COLO829 (cell line): ENCODE measurements at regions not wholly inside any gene's neighbourhood (a gene's known extent, or its start where the extent isn't known, plus 50 kb on each side); places are given as distances from the start of the nearest gene placed in this dataset.
"Not testable (repeated sequence)": the region's sequence is repeated elsewhere in the genome, so short reads cannot be mapped to it uniquely, and the experiment has no call there.

Source experiments
- DNase-seq: peaks from one replicate; pipeline ENCODE4 v3.0.0; 2012; ENCODE audit warnings: low spot score

DNA sequence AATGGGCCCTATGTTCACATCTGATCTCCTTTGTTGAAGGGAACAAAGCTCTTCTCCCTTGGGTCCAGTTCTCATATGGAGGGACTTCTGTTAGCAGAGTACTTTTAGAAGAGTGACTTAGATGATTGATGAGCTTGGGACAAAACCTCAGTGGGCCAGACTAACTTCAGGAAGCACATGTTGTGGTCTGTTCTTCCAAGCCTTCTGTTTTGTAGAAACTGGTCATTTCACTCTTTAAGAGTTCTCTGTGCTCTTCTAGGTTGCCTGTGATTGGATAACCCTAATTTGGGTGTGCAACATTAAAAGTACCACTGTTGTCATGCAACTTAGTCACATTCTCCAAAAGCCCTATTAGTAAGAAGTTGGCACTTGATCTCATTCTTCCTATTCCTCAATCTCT, 183.5 kb upstream of the ACO1 start:
- no peak for DNase-seq

DNA sequence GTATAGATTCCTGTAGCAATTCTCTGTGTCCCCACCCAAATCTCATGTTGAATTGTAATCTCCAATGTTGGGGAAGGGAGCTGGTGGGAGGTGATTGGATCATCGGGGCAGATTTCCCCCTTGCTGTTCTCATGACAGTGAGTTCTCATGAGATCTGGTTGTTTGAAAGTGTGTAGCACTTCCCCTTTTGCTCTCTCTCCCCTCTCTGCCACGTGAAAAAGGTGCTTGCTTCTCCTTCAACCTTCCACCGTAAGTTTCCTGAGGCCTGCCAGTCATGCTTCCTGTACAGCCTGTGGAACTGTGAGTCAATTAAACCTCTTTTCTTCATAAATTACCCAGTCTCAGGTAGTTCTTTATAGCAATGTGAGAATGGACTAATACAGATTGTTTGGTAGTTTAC, 175.3 kb upstream of the ACO1 start:
- not testable (repeated sequence) for DNase-seq

DNA sequence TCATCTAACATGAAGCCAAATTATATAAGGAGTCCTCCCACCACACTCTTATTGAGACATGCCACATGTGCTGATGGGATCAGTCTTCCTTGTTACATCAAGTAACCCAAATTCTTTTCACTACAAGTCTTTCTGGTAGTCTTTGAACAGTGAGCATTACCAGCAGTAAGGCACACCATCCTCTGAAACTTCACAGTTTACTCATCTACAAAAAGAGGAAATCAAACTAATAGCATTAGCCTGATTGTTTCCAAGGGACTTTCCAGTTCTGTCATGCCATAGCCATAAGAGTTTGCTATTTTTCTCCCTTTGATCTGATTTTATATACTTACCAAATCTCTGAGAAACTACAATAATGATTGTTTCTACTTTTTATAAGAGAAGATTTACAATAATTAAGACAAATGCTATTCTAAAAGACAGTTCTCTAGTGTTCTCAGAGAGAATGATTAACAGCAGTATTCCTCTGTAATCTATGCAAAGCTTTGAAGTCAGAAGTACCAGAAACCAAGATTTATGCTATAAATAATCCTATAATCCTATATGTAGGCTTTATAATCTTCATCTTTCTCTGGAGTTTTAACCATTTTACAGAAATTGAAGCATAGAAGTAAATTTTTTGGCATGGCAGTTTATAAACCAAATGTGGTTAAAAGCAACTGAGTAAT, 166.2 kb upstream of the ACO1 start:
- DNase-seq, result no peak

DNA sequence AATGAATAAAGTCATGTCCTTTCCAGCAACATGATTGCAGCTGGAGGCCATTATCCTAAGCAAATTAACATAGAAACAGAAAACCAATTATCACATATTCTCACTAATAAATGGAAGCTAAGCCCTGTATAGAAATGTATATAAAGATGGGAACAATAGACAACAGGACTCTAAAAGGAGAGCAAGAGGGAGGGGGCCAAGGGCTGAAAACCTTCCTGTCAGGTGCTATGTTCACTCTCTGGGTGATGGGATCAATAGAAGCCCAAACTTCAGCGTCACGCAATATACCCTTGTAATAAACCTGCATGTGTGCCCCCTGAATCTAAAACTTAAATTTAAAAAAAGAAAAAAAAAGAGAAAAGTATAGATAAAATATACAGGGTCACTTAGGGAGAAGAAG, 163.7 kb upstream of the ACO1 start:
- no peak for DNase-seq

DNA sequence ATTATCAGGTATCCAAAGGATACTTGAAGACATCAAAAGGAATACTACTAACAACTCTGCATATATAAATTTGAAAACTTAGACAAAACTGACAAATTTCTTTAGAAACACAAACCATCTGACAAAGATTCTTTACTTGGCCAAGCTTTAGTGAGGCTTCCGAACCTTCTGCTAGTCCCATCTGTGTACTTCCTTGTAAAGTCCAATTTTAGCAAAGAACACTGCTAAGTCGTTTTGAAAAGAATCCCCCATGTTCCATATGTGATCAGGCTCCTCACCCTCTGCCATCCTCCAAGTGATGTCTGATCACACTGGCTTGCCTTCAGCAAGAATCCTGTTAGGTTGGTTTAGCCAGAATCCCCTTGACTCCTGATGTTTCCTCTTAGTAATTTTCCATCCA, 150.0 kb upstream of the ACO1 start:
- DNase-seq, result no peak

DNA sequence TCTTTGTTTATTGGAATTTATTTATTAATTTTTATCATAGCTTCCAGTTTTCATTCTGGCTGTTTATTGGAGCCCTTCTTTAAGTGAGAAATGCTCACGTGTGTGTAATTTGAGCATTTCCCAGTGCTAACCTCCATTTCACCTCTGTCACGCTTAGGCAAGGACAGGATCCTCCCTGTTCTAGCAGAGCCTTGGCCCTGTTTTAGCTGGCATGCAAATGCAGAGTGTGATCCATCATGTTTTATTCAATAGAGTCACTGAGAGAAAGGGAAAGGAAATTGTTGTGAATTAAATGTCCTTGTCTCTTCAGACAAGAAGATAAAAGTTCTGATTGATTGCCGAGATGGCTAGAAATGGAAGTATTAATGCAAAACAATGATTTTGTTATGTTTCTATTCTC, 137.3 kb upstream of the ACO1 start:
- DNase-seq, result peak; percentile 33

DNA sequence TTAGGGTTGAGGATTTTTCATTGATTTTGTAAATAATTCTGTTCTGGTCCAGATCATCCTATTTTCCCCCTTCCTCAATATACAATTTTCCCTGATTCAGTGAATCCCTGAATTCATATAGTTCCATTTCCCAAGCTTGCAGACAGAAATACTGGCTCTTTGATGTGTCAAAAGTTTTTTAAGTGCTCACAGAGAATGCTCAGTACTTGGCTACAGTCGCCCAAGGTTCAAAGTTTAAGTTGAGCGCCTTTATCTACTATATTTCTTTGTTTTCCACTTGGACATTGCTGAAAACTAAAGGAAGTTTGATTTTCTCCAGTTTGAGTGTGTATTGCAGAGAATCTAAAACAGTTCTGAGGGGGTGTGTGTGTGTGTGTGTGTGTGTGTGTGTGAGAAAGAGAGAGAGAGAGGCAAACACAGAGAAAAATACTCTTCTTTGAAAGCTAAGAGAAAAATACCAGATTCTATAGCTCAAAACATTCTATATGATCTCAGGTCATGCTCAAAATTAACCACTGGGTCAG, 136.2 kb upstream of the ACO1 start:
- DNase-seq, result no peak

DNA sequence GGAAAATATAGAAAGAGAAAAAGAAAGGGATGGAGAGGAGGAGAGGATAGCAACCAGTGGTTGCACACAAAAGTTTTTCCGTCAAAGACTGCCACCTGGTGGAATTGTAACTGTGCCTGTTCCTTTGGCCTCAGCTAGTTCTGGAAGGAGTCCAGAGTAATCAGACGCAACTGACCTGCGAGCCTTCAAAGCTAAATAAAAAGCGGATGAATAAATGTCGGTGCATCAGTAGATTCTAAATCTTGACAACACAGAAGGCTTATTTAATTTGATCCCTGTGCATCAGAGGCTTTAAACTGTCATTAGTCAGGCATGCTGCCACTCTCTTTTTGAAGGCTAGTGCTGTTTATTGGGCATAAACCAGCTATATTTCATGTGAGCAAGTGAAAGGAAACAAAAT, 132.9 kb upstream of the ACO1 start:
- peak; percentile 62 for DNase-seq

DNA sequence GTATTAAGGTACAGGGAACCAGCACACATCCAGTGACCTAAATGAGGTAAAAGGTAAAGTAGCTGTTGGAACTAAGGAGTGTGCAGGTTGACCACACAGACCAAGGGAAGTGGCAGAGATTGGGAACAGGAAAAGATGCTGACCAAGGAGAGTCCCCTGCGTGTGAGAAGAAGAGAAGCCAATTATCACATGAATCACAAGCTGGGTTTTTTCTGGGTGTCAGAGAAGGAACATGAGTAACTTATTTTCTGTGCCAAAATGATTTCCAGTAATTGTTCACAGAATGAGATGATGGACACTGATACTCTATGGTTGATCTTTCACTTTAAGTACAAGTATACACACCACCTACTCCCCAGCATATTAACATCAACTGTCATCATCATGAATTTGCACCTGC, 130.7 kb upstream of the ACO1 start:
- no peak for DNase-seq

DNA sequence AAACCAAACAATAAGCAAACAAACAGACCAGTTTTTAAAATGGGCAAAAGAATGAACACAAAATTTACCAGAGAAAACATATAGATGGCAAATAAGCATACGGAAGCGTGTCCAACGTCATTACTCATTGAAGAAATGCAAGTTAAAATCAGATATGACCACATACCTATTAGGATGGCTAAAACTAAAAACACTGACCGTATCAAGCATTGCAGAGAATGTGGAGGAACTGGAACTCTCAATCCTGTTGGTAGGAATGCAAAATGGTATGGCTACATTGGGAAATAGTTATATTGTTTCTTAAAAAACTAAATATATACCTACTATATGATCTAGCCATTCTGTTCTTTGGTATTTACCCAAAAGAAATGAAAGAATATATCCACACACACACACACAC, 129.4 kb upstream of the ACO1 start:
- DNase-seq, result no peak

DNA sequence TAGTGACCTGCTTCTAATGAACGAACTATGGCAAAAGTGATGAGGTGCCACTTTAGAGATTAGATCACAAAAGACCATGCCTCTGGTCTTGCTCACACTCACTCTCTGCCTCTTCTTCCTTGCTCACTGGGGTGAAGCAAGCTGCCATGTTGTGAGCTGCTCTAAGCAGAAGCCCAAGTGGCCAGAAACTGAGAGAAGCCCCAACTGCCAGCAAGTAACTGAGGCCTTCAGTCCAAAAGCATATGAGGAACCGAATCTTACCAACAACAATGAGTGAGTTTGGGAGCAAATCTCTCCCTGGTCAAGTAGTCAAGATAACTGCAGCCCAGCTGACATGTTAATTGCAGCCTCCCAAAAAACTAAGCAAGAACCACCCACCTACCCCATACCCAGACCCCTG, 126.0 kb upstream of the ACO1 start:
- DNase-seq, result no peak

DNA sequence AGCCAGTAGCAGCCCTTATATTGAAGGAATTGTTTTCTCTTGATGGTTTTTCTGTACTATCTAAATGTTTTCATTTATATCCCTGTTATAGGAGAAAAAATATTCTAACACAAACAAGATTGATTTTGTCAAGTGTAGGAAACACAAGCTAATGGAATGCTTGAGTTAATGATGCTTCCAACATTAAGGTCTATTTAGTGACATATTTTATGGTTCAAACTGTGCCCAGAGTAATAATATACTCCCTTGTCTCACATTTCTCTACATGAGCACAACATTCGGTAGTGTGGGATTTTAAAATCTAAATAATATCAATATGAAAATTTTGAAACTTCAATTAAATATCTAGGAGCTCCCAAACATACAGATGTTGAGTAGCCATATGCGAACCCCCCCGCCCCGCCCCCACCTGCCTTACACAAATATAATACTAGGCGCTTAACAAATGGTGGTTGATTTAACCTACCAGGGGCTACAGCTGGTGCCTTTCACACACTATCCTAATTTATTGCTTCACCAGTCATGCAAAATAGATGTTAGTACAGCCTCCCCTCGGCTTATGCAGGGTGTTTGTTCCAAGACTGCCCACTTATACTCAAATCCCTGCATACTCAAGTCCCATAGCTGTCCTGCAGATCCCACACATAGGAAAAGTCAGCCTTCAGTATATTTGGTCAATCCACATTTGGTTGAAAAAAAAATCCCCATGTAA, 124.1 kb upstream of the ACO1 start:
- no peak for DNase-seq

DNA sequence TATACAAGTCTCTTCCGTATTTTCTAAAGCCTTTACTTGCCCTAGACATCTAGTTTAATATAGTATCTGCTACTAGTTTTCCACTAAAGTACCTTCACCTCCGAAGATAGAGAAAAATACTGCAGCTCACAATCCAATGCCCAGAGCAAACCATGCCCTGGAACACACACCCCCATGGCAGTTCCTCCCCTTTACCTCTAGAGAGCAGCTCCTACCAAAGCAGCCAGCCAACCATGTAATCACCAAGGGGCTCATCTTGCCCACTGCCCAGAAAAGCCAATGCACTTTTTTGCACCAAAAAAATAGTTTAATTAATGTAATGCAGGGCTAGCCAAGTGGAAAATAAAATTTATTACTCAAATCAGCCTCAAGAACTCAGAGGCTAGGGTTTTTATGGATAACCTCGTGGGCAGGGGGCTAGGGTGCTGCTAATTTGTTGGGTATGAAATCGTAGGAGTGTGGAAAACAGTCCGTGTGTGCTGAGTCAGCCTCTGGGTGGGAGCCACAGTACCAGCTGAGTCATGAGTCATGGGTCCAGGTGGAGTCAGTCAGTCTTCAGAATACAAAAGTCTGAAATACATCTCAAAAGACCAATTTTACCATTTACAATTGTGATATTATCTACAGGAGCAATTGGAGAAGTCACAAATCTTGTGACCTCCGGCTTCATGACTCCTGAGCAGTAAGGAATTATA, 120.1 kb upstream of the ACO1 start:
- DNase-seq, result peak; percentile 33

DNA sequence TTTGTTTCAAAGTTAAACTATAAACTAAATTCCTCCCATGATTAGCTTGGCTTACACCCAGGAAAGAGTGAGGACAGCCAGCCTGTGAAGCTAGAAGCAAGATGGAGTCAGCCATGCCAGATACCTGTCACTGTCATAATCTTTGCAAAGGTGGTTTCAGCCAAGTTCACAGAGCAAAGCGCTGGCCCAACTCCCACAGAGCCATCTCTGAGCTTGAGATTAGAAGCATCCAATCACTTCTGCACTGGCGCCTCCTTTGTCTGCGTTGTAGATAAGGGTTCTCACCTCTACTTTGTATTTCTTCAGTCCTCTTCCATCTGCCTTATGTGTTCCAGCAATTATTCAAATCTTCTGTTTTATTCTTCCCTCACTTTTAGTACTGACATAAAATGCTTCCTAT, 119.4 kb upstream of the ACO1 start:
- DNase-seq, result no peak

DNA sequence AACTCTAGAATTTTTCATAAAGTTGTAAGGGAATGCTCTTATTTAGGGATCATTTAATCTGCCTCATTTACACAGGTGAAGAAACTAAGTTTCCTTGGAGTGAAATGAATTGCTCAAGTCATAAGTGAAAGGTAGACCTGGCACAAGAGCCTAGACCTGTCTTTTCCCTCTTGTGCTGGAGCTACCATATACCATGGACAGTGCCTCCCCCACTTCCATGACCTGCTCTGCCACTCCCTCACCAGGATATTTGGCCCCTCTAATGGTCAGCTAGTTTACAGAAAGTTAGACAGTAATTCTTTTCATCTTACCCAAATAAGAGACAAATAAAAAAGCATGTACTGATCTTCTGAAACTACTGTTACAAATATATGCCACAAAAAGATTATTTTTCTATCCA, 105.5 kb upstream of the ACO1 start:
- DNase-seq, result no peak

DNA sequence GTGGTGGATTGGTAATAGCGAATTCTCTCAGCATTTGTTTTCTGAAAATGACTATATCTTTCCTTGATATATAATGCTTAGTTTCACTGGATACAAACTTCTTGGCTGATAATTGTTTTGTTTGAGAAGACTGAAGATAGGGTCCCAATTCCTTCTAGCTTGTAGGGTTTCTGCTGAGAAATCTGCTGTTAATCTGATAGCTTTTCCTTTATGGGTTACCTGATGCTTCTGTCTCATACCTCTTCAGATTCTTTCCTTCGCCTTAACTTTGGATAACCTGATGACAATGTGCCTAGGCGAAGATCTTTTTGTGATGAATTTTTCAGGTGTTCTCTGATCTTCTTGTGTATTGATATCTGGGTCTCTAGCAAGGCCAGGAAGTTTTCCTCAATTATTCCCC, 94.7 kb upstream of the ACO1 start:
- DNase-seq, result no peak

DNA sequence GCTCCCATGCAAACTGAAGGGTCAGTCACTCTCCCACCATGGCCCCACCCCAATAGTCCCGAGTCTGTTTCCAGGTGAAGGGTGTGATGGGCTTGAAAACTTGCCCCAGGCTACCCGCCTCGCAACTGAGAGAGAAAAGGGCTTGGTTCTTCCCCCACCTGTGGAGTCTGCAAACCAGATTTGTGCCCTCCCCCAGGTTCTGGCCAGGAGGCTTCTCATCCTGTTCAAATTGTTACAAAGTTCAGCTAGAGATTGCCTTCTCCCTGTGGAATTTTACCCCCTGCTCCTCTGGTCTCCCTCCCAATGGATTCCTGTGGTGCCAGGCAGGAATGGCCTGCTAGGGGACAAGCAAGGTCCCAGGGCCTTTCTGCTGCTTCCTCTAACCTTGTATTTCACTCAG, 93.1 kb upstream of the ACO1 start:
- no peak for DNase-seq

DNA sequence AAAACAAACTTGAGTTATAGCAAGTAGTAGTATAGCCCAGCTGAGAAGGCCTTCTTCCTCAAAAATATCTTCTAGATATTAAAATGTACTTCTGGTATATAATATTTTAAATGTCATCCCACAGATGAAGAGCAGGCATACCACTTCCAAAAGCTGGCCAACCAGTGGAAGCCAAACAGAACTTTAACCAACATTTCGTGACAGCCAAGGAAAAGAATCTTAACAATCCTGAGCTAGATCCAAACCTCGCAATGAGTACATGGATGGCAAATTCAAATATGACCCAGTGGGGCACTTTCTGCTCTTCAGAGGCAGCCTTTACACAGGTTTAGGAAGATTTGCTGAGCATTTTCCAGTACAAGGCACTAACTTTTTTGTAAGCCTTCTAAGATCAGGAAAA, 91.8 kb upstream of the ACO1 start:
- DNase-seq, result no peak

DNA sequence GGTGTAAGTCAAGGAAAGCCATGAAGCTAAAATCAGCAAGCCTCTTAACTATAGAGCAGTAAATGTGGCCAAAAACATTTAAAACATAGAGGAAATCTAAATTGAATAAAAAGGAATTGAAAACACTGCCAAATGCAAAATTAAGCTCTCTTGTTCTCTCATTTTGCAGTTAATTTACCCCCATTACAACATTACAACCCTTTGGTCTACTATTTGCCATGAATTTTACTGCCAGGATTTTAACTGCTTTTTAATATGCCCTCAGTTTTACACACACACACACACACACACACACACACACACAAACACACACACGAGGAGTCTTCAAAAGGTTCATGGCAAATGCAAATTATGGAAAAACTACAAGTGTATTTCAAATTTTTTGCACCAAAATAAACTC, 91.4 kb upstream of the ACO1 start:
- no peak for DNase-seq

DNA sequence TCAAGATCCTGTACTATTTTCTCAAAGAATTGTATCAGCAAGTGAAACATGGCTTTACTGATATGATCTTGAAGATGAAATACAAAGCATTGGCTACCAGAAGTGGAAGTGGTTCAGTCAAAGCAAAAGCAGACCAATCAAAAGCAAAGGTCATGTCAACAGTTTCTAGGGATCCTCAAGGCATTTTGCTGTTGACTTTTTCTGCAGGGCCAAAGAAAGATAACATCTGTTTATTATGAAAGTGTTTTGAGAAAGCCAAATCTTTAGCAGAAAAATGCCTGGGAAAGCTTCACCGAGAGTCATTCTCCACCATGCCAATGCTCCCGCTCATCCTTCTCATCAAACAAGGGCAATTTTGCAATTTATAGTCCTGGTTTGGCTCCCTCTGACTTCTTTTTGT, 90.3 kb upstream of the ACO1 start:
- no peak for DNase-seq

DNA sequence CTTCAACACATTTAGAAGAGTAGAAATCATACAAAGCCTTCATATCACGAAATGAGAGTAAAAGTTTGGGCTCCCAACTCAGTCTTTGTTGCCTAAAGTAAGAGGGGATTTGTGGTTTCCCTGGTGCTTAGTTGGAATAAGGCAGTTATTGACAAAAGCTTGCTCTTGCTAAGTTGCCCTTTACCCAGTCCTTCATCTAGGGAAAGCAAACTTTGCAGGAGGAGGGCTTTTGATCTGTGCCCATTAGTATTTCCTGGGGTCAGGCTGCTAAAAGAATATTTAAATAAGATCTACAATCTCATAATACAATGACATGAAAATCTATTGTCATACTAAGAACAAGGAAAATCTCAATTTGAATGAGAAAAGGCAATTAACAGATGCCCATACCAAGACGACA, 84.1 kb upstream of the ACO1 start:
- DNase-seq, result no peak

DNA sequence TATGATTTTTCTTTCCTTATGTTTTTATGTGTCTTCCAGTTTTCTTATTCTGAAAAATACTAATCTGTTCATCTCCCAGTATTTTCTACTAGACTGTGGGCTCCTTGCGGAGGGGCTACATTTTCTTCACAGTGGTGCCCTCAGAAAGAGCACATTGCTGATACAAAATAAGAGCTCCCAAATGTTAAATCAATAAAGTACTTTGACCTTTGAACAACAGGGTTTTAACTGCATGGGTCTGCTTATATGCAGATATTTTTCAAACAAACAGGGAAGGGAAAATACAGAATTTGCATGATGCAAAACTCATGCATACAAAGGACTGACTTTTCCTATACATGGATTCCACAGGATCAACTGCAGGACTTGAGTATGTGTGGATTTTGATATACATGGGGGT, 79.9 kb upstream of the ACO1 start:
- no peak for DNase-seq

DNA sequence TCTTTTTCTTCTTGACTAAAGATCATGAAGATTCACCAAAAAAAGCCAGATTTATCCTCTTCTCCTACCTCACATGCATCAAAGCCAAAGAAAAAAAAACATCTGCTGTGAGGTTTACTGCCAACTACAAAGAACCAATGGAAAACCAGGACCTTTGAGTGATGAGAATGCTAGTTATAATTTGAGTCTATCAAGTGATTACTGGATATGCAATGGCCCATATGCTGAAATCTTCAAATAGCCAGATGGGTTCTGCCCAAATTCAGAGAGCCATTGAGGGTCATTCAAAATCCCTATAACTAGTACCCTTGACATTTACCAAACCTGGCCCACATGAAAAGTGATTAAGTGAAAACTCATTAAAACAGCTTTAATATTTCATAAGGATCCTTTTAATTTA, 78.4 kb upstream of the ACO1 start:
- DNase-seq, result no peak
